Right lobe of liver (tissue), 4 donors: ENCODE measurements at regions not wholly inside any gene's neighbourhood (a gene's known extent, or its start where the extent isn't known, plus 50 kb on each side); places are given as distances from the start of the nearest gene placed in this dataset.

ENCODE experiments used
- CTCF ChIP-seq, 4 donors: fragments of 200-600 bp in 3 of 4; fragments of 450-650 bp in 1 of 4; IDR thresholded peaks; one replicate each; pipeline versions ENCODE4 v1.5.1 to v1.8.0; 2016 to 2022; ENCODE audit warnings: antibody characterized with exemption in 4 of 4, mild to moderate bottlenecking in 2 of 4
- POLR2A ChIP-seq: fragments of 450-650 bp; IDR thresholded peaks from one replicate; pipeline ENCODE4 v1.6.1; 2017; ENCODE audit warnings: antibody characterized with exemption, mild to moderate bottlenecking
- donor health status: DM: no; HTN: no; CAD: no.
- donor health status: DM: no; HTN: no; CAD: no.
- donor health status: DM: no; HTN: yes; CAD: no.

GRCh38 chr2:121160366-121160765 is 124.6 kb downstream of the TFCP2L1 start:
- no peak for TF ChIP-seq CTCF (IDR thresholded peaks at IDR 0.05)
- no peak for TF ChIP-seq POLR2A
